Left ventricle myocardium inferior (tissue), 1 donor: ENCODE measurements at regions not wholly inside any gene's neighbourhood (a gene's known extent, or its start where the extent isn't known, plus 50 kb on each side); places are given as distances from the start of the nearest gene placed in this dataset.

Source experiments
- DNase-seq: peaks from one replicate; pipeline ENCODE4 v3.0.0-alpha.2; 2020
- H3K27ac ChIP-seq: fragments of 200-600 bp; replicated peaks from 2 replicates; pipeline ENCODE4 v1.8.0; 2021
- H3K27me3 ChIP-seq: fragments of 200-600 bp; 2 replicates; pipeline ENCODE4 v1.8.0; 2021; ENCODE audit warnings: low read depth
- H3K36me3 ChIP-seq: fragments of 200-600 bp; 2 replicates; pipeline ENCODE4 v1.8.0; 2021
- H3K4me1 ChIP-seq: fragments of 200-600 bp; 2 replicates; pipeline ENCODE4 v1.8.0; 2021
- H3K4me3 ChIP-seq: fragments of 200-600 bp; 2 replicates; pipeline ENCODE4 v1.8.0; 2021; ENCODE audit warnings: mild to moderate bottlenecking, moderate library complexity
- H3K9me3 ChIP-seq: fragments of 200-600 bp; replicated peaks from 2 replicates; pipeline ENCODE4 v1.8.0; 2021
- CTCF ChIP-seq: fragments of 200-600 bp; IDR thresholded peaks from 2 replicates; pipeline ENCODE4 v1.8.0; 2021; ENCODE audit warnings: antibody characterized with exemption, mild to moderate bottlenecking, borderline replicate concordance
- intact Hi-C: fragments of 100-400 bp; cut with micrococcal nuclease; formaldehyde crosslinking; loops from one replicate; pipeline ENCODE4 v1.11.0; 2022
- donor health status: DM: no; HTN: yes; CAD: no; lungs with severe emphysema.

DNA sequence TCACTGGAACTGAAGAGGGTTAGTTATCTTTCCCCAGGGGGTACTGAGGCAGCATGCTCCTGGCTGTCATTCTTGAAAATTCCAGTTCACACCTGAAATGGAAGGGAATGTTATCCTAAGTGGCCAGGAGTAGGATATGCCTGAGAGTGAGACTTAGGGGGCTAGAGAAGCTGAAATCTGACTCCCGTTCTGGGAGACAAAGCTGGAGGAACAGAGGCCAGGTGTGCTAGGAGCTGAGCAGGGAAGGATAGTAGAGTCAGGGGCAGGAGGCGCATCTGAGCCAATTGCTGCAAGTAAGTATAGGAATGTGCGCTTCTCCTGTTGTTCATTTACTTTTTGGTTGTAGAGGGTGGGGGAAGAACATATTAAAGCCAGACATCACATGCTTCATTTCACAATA, 58.1 kb upstream of the KIAA1217 start:
- no peak for TF ChIP-seq CTCF
- H3K27ac ChIP-seq = no peak overlapping the region
- H3K36me3 ChIP-seq = no peaks in the 10 kb centered on the region
- H3K4me3 ChIP-seq = no peak overlapping the region
- no peaks in the 10 kb centered on the region for H3K27me3 ChIP-seq
- H3K4me1 ChIP-seq = no peaks in the 10 kb centered on the region
- DNase-seq = no peak
- H3K9me3 ChIP-seq = no peaks in the 10 kb centered on the region
- intact Hi-C loops = no loop called here

- no peak for DNase-seq
- Histone ChIP-seq H3K27ac (no peak overlapping the region), H3K4me3 (no peak overlapping the region), H3K36me3 (peaks cover 4% of the 10 kb centered on the region), H3K9me3 (peaks cover 9% of the 10 kb centered on the region), H3K4me1 (no peaks in the 10 kb centered on the region), H3K27me3 (no peaks in the 10 kb centered on the region)
- no peak for TF ChIP-seq CTCF
- intact Hi-C loops = no loop called here
These were observed 56.7 kb upstream of the KIAA1217 start for GRCh38 chr10:24152270-24152669.

DNA sequence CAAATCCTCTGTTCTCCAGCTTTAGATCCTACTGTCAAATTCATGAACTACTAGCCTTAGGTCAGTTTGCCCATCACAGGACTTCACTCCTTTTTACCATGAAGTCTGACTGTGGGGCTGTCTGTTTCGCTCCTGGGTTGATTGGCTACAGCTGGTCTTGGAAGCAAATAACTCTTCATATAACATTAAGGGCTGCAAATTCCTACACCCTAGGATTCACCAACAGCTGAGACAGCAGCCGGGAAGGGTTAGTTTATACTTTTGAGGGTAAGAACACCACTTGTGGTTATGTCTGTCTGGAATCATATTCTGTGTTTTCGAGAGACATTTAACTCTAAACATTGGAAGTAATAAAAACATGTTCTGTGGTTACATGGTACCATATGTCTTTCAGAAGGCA, 55.9 kb upstream of the KIAA1217 start:
- intact Hi-C loops = no loop called here
- peaks cover 16% of the 10 kb centered on the region for H3K9me3 ChIP-seq
- H3K36me3 ChIP-seq = peaks cover 4% of the 10 kb centered on the region
- no peak overlapping the region for H3K27ac ChIP-seq
- no peak overlapping the region for H3K4me3 ChIP-seq
- TF ChIP-seq CTCF = no peak
- H3K4me1 ChIP-seq = no peaks in the 10 kb centered on the region
- DNase-seq = no peak
- H3K27me3 ChIP-seq = no peaks in the 10 kb centered on the region

- Histone ChIP-seq H3K27ac (no peak overlapping the region), H3K4me3 (no peak overlapping the region), H3K27me3 (no peaks in the 10 kb centered on the region), H3K36me3 (peaks cover 4% of the 10 kb centered on the region), H3K4me1 (no peaks in the 10 kb centered on the region), H3K9me3 (peaks cover 19% of the 10 kb centered on the region)
- intact Hi-C loops = no loop called here
- DNase-seq = no peak
- TF ChIP-seq CTCF = no peak
These were observed 55.4 kb upstream of the KIAA1217 start for GRCh38 chr10:24153537-24153936.

DNA sequence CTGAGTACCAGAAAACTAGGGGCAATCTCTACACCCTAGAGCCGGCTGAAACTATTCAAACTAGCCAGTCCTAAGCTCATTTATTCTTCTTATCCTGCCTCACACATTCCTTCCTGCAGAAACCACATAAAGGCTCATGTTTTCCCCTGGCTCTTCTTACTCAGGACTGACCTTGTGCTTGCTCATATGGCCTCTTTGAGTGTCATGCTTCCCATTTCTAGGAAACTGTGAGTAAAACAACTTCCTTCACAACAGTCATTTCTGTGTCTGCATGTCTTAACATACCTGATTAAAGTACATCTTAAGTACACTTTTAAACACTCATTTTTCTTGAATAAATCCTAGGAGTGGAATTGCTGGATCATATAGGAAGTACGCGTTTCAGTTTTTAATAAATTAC, 52.3 kb upstream of the KIAA1217 start:
- Histone ChIP-seq H3K36me3 (peaks cover 4% of the 10 kb centered on the region), H3K4me1 (peaks cover 17% of the 10 kb centered on the region), H3K9me3 (peaks cover 19% of the 10 kb centered on the region), H3K4me3 (no peak overlapping the region), H3K27me3 (no peaks in the 10 kb centered on the region), H3K27ac (no peak overlapping the region)
- TF ChIP-seq CTCF = no peak
- intact Hi-C loops = no loop called here
- no peak for DNase-seq

GRCh38 chr10:24157567-24157966, 51.4 kb upstream of the KIAA1217 start:
- H3K27ac ChIP-seq = no peak overlapping the region
- peaks cover 19% of the 10 kb centered on the region for H3K9me3 ChIP-seq
- DNase-seq = no peak
- intact Hi-C loops = no loop called here
- H3K27me3 ChIP-seq = no peaks in the 10 kb centered on the region
- TF ChIP-seq CTCF = no peak
- peaks cover 17% of the 10 kb centered on the region for H3K4me1 ChIP-seq
- H3K36me3 ChIP-seq = peaks cover 4% of the 10 kb centered on the region
- H3K4me3 ChIP-seq = no peak overlapping the region
